HEK293T (cell line): ENCODE measurements at regions not wholly inside any gene's neighbourhood (a gene's known extent, or its start where the extent isn't known, plus 50 kb on each side); places are given as distances from the start of the nearest gene placed in this dataset.

Source experiments
- CTBP1 ChIP-seq: fragments of 450-650 bp; IDR thresholded peaks from 2 replicates; pipeline ENCODE4 v1.6.1; 2016; ENCODE audit warnings: borderline replicate concordance
- ELF4 ChIP-seq: fragments of 450-650 bp; IDR thresholded peaks from 2 replicates; pipeline ENCODE4 v1.6.1; 2017; ENCODE audit warnings: antibody characterized with exemption
- FOXA1 ChIP-seq: fragments of 450-650 bp; IDR thresholded peaks from 2 replicates; pipeline ENCODE4 v1.6.1; 2016; ENCODE audit warnings: mild to moderate bottlenecking
- FOXK2 ChIP-seq: fragments of 450-650 bp; IDR thresholded peaks from 2 replicates; pipeline ENCODE4 v1.6.1; 2016; ENCODE audit warnings: mild to moderate bottlenecking
- FOXM1 ChIP-seq: fragments of 450-650 bp; IDR thresholded peaks from 2 replicates; pipeline ENCODE4 v1.6.1; 2017; ENCODE audit warnings: mild to moderate bottlenecking, borderline replicate concordance
- SP1 ChIP-seq: fragments of 450-650 bp; IDR thresholded peaks from 2 replicates; pipeline ENCODE4 v1.6.1; 2017

DNA sequence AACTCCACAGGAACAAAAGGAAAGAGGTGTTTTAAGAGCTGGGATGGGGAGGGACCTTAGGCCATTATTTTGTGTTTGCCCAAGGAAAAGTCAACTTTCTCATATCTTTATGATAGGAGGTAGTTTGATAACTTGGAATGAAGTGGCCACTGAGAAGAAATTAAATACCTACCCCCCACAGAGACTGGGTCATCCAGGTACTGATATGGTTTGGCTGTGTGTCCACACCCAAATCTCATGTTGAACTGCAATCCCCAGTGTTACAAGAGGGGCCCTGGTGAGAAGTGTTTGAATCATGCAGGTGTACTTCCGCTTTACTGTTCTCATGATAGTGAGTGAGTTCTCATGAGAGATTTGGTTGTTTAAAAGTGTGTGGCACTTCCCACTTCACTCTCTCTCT lies 477.9 kb upstream of the KIF2B start:
- TF ChIP-seq FOXK2 (no peak), SP1 (no peak), FOXA1 (no peak), FOXM1 (no peak), CTBP1 (no peak), ELF4 (no peak)
